ENCODE measurements at regions not wholly inside any gene's neighbourhood (a gene's known extent, or its start where the extent isn't known, plus 50 kb on each side); places are given as distances from the start of the nearest gene placed in this dataset.
A peak's percentile ranks its signal among the peaks of the same experiment; 100 is the strongest.

- no peak for DNase-seq (ENCODE audit: low read depth)
Observed at GRCh38 chr22:26732284-26732683, 74.9 kb downstream of the MIAT start.

GRCh38 chr22:26734339-26735018 lies 77.1 kb downstream of the MIAT start:
- no peak for DNase-seq (ENCODE audit: low read depth)

GRCh38 chr22:26735019-26735409 lies 77.6 kb downstream of the MIAT start:
- DNase-seq (ENCODE audit: low read depth), result no peak

DNA sequence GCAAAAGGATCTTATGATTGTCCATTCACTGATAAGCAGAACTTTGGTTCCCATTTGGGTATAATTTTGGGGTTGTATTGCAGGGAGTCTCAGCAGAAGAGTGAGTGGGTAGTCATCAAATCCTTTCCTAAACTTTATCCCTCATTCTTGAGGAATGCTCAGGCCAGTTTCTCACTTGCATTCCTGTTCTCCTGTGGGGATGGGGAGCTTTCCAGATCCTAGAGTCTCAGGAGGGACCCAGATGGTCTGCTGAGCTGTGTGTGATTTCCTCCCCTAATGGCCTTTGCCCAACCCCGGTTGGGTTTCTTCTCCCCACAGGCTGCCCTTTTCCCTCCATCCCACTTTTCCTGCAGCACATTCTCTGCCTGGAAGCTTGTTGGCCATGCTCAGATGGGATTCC lies 79.9 kb downstream of the MIAT start:
- no peak for DNase-seq (ENCODE audit: low read depth)

DNA sequence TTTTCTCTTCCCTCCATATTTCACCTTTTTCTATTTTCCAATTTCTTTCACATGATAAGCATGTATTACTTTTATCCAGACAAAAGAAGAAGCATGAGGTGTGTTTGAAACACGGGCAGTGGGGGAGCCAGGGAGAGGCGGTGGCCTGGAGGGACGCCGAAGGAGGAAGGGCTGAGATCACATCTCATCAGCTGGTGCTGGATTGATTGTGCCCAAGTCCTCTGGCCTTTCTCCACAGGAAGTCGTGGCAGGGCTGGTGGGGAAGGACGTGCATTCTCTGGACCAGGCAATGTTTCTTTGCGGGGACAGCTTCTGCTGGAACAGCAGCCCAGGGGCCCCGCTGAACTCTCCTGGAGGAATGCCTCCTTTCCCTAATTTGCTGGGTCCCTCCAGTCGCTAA lies 82.9 kb downstream of the MIAT start:
- no peak for DNase-seq (ENCODE audit: low read depth)

DNA sequence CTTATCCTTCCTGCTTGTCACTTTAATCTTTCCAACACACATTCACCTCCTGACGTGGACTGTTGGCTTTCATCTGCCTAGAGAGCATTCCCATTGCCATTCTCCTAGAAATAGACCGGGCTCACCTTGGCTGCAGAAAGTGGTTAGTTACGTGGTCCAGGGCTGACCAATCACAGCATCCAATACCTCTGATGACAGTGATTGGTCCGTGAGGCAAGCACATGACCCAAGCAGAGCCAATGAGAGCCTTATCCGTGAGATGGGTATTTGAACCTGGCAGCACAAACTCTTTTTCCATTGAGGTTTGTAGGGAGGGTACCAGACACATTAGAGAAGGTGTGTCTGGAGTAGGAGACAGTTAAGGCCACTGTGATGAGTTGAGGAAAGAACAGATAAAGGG lies 85.8 kb downstream of the MIAT start:
- DNase-seq (ENCODE audit: low read depth), result no peak

DNA sequence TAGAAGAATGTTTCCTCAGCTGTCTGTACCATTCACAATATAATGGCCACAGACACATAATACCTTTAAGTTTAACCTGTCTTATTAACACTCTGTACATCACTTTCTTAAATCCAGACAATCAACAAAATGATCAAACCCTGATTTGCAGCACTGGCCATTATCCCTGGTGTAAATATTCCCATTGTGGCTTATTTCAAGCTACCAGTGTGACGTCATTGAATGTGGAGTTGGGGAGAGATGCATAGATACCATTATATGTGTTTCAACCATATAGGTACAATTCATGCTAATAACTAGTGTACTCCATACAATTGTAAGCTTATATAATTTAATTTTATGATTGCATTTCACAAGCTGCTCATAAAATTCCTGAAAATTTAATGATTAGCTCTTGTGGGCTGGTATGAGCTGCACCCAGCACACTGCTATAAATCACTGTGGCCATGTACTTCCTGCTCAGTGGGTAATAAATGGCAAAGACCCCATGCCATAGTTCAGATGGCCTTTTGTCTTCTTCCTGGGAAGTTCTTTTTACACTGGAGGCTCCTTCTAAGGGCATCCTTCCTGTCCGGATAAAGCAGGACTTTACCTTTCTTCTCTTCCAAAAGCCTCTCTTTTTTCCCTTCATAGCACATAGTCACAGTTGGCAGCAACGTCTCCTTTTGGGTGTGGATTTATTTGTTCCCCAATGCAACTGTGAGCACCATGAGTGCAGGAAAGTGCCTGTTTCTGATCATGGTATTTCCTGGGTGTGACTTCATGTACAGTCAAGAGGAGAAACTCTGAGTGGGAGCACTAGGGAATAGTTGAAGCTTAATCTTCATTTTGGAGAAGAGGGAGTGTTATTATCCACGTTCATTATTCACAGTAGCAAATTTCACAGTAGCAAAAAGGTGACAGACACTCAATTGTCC lies 87.8 kb downstream of the MIAT start:
- DNase-seq (ENCODE audit: low read depth), result no peak

- no peak for DNase-seq (ENCODE audit: low read depth)
Observed at GRCh38 chr22:26746311-26746710, 88.9 kb downstream of the MIAT start.

- no peak for DNase-seq (ENCODE audit: low read depth)
Observed at GRCh38 chr22:26748845-26749244, 91.5 kb downstream of the MIAT start.

GRCh38 chr22:26751217-26751616 lies 93.8 kb downstream of the MIAT start:
- DNase-seq (ENCODE audit: low read depth), result no peak

DNA sequence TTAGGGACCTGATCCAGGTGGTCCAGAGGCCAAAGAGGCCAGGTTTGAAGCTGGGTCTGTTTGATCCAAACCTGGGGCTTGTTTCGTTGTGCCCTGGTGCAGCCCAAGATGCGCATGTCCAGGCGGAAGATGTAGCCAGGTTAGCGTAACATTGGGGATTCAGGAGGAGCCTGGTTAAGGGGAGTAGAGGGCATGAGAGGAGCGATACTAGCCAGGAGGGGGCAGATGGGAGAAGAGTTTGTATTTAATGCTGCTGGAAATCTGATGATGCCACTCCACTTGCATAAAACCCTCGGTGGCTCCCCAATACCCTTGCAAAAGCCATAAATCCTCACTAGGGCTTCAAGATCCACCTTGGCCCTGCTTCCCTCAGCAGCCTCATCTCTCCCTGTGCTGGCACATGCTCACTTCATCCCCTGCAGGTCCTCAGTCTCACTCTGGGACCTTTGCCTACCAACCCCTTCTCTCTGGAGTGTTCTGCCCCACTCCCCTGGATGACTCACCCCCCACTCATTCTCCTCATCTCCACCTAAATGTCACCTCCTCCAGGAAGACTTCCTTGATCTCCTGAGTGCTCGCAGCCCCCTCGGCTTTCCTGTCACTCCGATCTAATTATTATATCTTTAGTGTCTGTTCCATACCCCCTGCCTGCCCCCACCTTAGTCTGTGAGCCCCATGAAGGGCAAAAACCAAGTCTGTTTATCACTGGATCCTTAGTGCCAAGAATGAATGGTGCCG lies 95.9 kb downstream of the MIAT start:
- no peak for DNase-seq (ENCODE audit: low read depth)

DNA sequence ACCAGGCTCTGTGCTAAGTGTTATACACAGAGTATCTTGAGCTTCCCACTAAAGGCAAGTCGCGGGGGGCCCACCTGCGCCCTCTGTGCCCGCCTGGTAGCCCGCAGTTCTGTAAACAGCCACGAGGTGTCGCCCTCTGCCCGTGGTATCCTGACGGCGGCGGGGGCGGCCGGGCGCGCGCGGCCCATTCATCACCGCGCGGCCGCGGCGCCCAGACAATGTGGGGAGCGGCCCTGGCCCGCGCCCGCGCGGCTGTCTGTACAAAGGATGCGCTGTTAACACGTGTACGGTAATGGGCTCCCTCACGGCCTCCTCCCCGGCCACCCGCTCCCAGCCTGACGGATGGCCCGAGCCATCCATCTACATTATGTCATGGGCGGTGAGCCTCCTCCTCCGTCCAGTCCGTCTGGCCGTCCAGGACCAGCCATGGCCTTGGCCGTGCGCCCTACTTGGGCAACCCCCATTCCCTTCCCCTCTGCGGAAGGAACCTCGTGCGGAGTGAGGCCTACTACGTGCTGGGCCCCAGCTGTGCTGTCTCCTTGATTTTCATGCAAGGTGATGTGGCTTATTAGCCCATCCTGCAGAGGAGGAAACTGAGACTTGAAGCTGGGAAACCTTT lies 99.4 kb downstream of the MIAT start:
- peak; percentile 77 for DNase-seq (ENCODE audit: low read depth)

- no peak for DNase-seq (ENCODE audit: low read depth)
Observed at GRCh38 chr22:26757496-26757895, 100.1 kb downstream of the MIAT start.

GRCh38 chr22:26762503-26763472 lies 105.4 kb downstream of the MIAT start:
- DNase-seq (ENCODE audit: low read depth), result no peak

DNA sequence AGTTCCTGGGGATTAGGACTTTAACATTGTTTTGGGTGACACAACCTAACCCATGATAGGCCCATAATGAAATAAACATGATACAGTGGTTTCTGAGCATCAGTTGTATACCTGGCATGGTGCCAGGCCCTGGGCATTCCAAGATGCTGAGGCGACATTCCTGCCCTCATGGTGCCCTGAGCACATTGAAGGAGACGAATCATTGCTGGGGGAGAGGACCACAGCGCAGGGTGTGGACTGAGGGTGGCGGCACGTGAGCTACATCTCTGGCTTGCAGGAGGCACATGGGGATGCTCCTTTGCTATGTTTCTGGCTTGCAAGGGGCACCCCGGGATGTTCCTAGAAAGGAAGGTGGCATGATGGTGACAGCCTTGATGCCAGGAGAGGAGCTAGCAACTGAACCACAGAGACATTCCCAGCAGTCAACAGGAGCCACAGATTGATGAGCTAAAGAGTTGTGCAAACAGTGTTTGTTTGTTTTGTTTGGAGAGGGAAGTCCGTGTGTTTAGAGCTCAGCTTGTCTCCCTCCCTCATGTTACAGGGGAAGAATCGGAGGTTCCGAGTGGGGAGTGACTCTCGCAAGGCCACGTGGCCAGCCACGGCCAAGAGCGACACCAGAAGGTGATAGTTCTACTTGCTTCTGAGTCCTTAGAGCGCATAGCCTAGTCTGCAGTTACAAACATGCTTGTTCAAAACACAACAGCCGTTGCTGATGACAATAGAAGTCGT lies 106.4 kb downstream of the MIAT start:
- peak; percentile 46 for DNase-seq (ENCODE audit: low read depth)

- no peak for DNase-seq (ENCODE audit: low read depth)
Observed at GRCh38 chr22:26766510-26767350, 109.3 kb downstream of the MIAT start.

DNA sequence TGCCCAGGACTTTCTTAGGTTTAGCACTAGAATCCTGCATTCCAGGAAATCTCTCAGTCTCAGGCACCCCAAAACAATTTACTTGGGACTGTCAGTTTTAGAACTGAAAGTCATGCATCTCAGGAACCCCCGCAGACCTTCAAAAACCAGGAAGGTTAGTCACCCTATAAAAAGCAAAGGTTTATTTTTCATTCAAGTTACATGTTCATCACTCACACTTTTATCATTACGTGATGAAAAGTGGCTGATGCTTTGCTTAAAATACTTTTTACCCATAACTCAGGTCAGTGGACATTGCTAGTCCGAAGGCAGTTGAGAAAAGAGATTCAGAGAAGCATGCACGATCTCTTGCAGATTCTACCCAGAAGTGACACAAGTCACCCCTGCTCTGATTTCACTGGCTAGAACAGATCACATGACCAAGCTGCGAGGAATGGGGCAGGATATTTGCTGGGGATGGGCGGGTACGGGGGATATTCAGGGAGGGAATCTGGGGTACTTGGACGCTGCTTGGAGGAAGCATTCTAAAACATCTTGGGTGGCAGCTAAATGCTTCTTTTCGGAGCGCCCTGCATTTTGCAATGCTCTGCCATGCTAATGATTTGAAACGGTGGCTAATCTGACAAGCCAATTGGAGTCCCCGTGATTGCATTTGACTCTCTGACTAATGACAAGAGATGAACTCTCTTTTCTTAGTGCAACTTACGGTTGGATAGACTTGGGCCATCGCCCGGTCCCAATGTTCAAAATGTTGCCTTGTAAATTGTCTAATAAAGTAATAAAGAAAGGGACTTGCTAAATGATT lies 110.2 kb downstream of the MIAT start:
- DNase-seq (ENCODE audit: low read depth), result no peak

DNA sequence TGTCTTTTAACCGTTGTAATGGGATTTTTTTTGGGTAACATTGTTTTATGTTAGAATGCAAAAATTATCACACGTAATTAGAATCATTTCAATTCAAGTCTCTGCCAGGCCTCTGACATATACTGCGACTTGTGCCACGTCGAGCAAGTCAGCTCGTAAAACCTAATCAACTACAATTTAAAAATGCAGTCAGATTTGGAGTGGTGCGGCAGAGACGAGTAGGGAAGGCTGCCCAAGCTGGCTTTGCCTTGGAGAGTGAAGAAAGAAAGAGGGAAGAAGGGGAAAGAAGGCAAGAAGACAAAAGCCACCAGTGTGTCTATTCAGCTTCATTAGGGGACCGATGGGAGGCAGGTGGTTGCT lies 110.7 kb downstream of the MIAT start:
- no peak for DNase-seq (ENCODE audit: low read depth)

DNA sequence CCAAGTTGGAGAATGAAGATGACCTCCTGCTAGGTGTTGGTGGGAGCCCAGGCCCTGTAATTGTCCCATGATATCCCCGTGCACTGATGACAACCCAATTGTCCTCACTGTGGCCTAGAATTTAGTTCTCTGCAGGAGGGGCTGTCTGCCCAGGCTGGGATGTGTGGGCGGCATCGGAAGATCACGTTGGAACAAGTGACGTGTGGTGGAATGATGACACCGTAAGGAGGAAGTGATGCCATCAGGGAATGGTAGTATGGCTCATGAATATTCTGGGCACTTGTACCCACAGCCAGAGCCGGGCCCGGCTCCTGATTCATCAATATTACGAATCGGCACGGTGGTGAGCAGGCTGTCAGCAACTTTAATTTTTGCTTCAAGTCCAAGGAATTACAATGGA lies 111.6 kb downstream of the MIAT start:
- no peak for DNase-seq (ENCODE audit: low read depth)

Data from Daoy (cell line).